Dermis microvascular lymphatic vessel endothelial cell (primary cell): ENCODE measurements at regions not wholly inside any gene's neighbourhood (a gene's known extent, or its start where the extent isn't known, plus 50 kb on each side); places are given as distances from the start of the nearest gene placed in this dataset.
"Not testable (repeated sequence)": the region's sequence is repeated elsewhere in the genome, so short reads cannot be mapped to it uniquely, and the experiment has no call there.

ENCODE experiments used
- DNase-seq, 2 donors: peaks; one replicate each; pipeline versions ENCODE4 v3.0.0 to v3.0.0-alpha.2; 2010; ENCODE audit warnings: low read depth in 2 of 2

GRCh38 chr9:106421772-106422171 is 441.2 kb upstream of the ZNF462 start:
- DNase-seq, result no peak

GRCh38 chr9:106423575-106423974 is 439.4 kb upstream of the ZNF462 start:
- DNase-seq, result no peak

DNA sequence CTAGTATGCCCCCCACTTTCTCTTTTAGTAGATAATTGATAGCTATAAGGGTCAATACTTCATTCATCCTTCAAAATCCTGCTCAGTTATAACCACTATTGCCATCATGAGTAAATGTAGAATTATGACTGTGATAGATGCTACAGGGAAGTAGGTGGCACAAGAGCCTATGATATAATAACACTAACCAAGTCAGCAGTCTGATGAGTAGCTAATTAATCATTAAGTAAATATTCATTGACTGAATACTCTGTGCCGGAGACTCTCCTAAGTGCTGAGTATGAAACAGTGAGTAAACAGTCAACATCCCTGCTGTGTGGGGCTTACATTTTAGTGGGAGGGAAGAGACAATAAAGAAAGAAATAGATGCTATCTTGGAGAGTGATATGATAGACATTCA is 430.3 kb upstream of the ZNF462 start:
- no peak for DNase-seq

DNA sequence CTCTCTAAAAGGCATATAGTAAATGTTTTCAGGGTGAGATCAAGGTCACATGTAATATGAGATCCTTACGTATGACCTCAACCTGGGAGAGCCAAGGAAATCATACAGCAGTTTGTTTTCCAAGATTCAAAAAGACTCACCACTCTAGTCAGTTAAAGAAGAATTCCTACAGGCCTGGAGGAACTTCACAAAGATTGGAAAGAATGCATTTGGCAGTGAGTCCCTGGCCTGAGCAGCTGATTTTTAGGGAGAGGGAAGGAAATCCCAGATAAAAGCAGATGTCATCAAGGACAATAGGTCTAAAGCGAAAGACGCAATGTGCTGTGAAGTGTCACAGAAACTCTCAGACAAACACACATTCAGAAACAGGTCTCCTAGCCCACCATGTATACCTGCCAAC is 424.0 kb upstream of the ZNF462 start:
- DNase-seq, result no peak

DNA sequence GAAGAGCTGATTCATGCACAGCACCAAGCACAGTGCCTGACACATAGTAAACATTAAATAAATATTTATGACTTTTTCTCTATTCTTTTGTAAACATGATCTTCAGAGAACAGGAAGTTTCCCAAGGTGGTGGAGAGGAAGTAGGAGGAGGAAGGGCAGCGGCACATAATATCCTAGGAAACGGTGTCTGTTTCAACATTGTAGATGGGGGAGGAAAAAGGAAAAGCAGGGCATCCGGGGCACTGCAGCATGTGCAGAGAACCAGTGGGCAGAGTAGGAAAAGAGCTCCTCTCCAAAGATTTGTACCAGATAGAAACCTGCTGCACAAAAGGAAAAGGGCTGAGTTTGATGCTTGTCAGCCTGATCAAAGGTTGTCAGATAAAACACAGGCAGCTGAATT is 421.7 kb upstream of the ZNF462 start:
- no peak for DNase-seq

GRCh38 chr9:106443520-106443919 is 419.4 kb upstream of the ZNF462 start:
- DNase-seq, result no peak

- DNase-seq, result no peak
These were observed 417.9 kb upstream of the ZNF462 start for GRCh38 chr9:106445107-106445506.

DNA sequence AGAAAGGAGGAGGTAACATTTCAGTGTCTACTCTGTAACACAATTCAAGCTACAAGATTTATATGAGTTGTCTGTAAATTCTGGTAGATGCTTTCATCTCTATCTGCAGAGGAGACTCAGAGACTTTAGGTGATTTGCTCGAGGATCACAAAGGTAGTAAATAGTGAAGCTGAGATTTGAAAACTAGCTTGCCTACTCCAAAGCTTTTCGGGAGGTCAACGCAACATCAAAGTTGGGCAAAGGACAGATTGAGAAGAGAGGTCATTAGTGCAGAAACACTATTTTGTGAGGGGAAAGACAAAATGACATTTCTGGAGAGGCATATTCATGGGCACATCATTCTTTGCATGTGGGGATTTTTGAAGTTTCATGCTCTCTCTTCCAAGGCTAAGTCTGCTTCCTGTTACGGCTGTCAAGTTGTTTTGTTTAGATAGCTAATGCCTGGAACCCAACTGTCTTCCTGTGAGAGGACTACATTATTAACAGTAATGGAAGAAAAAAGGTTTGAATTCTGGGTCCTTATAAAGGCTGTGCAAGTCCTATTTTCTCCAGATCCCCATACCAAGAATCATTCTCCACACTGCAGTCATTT is 413.5 kb upstream of the ZNF462 start:
- DNase-seq, result no peak

DNA sequence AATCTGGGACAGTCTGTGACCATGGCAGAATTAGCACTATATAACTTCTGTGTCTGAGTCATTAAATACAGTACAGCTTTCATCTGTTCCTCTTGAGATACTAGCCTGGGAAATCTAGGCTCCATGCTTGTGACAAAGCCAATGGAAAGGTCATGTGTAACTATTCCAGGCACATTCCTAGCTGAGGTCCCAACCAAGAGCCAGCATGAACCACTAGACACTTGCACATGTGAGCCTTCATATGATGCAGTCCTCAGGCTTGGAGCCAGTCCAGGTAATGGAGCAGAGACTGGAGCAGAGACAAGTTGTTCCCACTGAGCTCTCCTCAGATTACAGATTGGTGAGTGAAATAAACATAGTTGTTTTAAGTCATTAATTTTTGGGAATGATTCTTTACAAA is 412.4 kb upstream of the ZNF462 start:
- no peak for DNase-seq

DNA sequence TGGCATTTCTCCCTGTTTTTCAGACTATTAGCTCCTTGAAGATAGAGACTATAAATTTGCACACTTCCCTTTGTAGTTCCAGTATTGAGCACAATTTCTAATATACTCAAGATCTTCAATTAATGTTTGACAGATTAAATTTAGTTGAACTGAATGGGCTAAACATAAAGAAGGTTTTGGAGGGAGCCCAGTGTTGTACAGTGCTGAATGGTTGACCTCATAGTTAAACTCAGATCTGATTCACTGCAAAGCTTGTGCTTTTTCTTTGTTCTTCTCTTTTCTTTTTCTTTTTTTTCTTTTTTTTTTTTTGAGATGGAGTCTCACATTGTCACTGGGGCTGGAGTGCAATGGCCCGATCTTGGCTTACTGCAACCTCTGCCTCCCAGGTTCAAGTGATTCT is 411.7 kb upstream of the ZNF462 start:
- no peak for DNase-seq

DNA sequence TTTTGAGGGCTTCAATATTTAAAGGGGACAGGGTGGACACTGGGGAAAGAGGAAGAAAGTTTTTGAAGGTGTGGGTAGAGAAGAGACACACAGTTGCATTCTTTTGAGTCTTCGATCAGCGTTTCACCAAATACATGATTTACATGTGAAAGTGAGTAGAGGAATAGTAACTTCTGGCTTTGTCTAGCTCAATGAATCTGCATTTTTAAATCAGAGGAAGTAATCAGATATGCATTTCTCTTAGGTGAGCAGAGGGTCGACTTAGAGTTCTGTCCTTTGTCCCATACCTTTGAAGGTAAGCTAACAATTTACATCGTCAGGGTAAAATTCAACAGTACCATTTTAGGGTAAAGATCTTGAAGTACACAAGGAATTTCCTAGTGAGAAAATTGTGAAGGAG is 406.4 kb upstream of the ZNF462 start:
- DNase-seq, result no peak

DNA sequence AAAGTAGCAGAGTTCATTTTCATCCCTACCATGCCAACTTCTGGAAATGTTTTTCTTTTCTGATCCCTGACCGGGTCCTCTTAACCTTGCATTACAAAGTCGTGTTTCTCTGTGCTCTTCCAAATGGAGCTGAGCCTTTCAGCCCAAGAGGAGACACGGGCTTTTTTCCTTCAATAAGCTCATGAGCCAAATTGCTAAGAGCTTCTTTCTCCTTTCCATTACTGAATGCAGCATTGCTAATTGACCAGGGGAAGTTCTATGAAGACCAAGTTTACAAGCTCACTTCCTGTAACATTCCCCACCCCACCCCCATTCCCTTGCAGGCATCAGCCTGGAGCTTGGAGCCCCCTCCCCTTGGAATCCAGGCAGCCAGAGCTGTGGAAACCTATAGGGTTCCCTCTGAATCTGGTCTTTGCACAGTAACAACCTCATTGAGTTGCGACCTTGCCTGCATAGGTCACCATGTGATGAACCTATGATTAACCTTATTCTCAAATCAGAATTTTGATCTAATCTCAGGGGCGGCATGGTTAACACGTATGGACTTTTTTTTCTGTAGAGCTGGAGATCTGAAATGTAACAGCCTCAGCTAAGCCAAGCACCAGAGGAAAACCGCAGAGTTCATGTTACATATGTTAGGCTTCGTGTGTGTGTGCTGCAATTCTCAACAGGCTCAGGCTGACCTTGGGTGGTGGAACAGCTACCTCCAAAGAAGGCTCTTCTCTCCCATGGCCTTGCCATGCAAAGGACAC is 395.7 kb upstream of the ZNF462 start:
- no peak for DNase-seq

DNA sequence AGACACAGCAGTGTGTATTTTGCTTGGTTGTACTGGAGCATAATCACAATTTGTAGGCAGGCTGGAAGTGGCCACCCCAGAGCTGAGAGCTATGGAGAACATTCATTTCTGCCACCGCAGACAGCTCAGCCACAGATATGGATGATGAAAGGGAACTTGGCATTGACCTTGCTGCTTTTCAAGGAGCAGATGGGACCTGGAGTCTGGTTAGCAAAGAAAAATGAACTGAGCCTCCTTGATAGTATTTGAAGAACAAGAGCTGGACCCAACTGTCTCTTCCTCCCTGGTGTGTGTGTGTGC is 395.2 kb upstream of the ZNF462 start:
- no peak for DNase-seq

DNA sequence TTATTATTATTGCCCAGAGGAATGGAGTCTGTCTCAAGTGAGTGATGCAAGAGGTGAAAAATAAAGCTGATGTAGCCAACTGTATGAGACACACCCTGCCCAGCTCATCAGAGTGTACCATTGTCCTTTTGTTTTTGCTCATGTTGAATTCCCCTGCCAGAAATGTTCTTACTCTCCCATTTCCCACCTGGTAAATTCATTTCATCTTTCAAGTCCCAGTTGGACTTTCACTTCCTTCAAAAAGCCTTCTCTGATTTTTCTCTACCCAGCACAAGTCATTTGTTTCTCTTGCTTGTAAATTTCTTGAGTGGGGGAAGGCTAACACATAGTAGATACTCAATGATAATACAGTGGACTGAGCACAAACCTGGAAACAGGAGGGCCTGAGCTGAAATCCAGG is 394.5 kb upstream of the ZNF462 start:
- DNase-seq, result no peak

DNA sequence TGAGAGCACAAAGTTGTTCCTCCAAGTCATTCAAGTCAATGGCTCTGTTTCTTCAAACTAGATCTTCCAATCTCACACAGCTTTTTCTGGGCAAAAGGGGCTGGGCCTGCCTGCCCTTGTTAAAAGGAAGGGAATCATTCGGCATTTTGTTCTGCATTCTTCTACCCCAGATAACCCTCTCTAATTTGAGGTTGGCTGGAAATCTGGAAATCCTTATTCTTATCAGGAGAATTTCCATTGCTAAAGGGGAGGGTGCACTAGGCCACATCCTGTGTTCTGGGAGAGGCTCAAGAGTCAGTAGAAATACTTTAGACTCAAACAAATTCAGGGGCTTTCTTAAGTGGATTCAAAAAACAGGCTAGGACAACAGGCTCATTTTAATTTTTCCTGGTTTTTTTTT is 384.7 kb upstream of the ZNF462 start:
- no peak for DNase-seq

GRCh38 chr9:106478727-106479126 is 384.2 kb upstream of the ZNF462 start:
- DNase-seq, result no peak

DNA sequence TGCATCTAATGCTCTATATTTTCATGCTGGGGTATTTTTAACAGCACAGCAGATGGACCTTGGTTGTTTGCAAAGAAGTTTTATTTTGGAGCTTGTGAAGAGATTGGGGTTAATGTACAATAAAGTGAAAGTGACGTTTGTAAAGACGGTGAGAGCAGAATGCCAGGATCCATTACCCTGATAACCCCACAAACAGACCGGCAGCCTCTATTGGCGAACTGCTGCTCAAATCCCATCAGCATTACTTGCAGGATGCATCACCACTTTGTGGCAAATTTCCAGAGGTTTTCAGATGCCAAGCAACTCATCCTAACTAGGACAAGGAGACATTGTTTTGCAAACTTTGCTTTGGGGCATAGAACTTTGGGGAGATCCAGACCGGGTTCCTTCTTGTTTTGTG is 383.3 kb upstream of the ZNF462 start:
- DNase-seq, result no peak

DNA sequence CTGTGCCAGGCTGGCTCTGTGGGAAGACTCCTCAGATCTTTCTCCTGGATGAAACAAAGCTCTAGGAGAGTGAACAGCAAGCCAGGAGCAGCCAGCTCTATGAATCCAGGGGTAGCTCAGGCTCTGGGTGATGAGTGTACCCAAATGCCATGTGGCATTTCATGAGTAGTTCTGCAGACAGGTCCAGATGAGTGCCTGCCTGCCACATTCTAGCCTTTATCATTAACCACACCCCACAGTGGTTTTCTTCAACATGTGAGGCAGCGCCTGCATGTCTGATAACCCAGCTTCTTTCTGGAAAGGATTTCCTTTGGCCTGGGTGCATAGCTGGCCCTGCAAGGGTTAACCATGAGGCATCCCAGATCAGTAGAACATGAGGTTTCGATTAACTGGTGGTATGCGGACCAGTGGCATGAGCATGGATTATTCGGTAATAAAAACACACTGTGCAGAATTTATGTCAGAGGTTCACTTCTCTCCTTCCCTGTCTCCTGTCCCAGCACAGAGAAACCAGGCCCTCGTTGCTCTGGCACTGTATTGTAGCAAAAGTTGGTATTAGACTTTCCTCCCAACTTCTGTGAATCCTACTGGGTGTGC is 381.9 kb upstream of the ZNF462 start:
- DNase-seq, result no peak

- DNase-seq, result no peak
These were observed 380.2 kb upstream of the ZNF462 start for GRCh38 chr9:106482733-106483132.

DNA sequence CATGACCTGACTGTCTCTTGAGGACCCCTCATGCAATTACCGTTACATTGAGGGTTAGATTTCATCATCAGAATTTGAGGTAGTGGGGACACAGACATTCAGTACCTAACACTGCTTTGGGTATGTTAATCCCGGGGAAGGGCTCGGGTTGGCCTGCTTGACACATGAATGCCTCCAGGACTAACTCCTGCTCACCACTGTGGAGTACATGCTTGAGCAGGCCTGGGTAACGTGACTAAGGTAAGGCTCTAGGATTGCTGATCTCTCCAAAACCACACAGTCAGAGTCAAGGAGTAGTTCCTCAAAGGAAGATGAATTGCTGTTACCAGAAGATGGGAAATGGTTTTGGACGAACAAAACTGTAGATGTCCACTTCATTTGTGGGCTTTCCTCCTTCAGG is 376.3 kb upstream of the ZNF462 start:
- DNase-seq, result no peak

- DNase-seq, result no peak
These were observed 375.7 kb upstream of the ZNF462 start for GRCh38 chr9:106487266-106487665.

- not testable (repeated sequence) for DNase-seq
These were observed 370.8 kb upstream of the ZNF462 start for GRCh38 chr9:106492126-106492525.

- DNase-seq, result no peak
These were observed 362.8 kb upstream of the ZNF462 start for GRCh38 chr9:106500171-106500570.
